Suppressor macrophage treated with lipopolysaccharide for 1 hour (primary cell): ENCODE measurements at regions not wholly inside any gene's neighbourhood (a gene's known extent, or its start where the extent isn't known, plus 50 kb on each side); places are given as distances from the start of the nearest gene placed in this dataset.
A peak's percentile ranks its signal among the peaks of the same experiment; 100 is the strongest.

Experiments used
- DNase-seq, 3 donors: peaks; one replicate each; pipeline ENCODE4 v3.0.0-alpha.2; 2020 to 2022

- DNase-seq: peak; percentile 50 to 66 (median 64)
Measured at GRCh38 chr17:77266891-77267341, 126.1 kb downstream of the SEC14L1 start.

GRCh38 chr17:77269696-77270681, 129.2 kb downstream of the SEC14L1 start:
- no peak for DNase-seq

- DNase-seq: no peak
Measured at GRCh38 chr17:77271411-77271810, 130.6 kb downstream of the SEC14L1 start.

- peak; percentile 40 to 45 (median 41) for DNase-seq
Measured at GRCh38 chr17:77273397-77274085, 132.8 kb downstream of the SEC14L1 start.

GRCh38 chr17:77274096-77274845, 133.5 kb downstream of the SEC14L1 start:
- peak in 2 of 3 donors; percentile 50 to 51 for DNase-seq

GRCh38 chr17:77279448-77280303, 138.9 kb downstream of the SEC14L1 start:
- peak; percentile 92 to 95 (median 92) for DNase-seq

GRCh38 chr17:77280304-77281121, 139.7 kb downstream of the SEC14L1 start:
- DNase-seq: peak; percentile 53 to 80 (median 70)

GRCh38 chr17:77281122-77281903, 140.5 kb downstream of the SEC14L1 start:
- DNase-seq: peak; percentile 50 to 84 (median 57)

GRCh38 chr17:77281904-77282367, 141.2 kb downstream of the SEC14L1 start:
- DNase-seq: peak in 2 of 3 donors; percentile 39 to 53

GRCh38 chr17:77282524-77283515, 142.1 kb downstream of the SEC14L1 start:
- peak; percentile 82 to 94 (median 91) for DNase-seq

GRCh38 chr17:77284023-77284617, 143.4 kb downstream of the SEC14L1 start:
- no peak for DNase-seq

- peak; percentile 98 to 99 (median 99) for DNase-seq
Measured at GRCh38 chr17:77285594-77286390, 145.0 kb downstream of the SEC14L1 start.

GRCh38 chr17:77286391-77286640, 145.5 kb downstream of the SEC14L1 start:
- no peak for DNase-seq

GRCh38 chr17:77286641-77287431, 146.1 kb downstream of the SEC14L1 start:
- DNase-seq: peak; percentile 71 to 84 (median 81)

- DNase-seq: no peak
Measured at GRCh38 chr17:77287432-77288068, 146.8 kb downstream of the SEC14L1 start.

- DNase-seq: no peak
Measured at GRCh38 chr17:77288115-77288619, 147.4 kb downstream of the SEC14L1 start.
